ENCODE measurements at regions not wholly inside any gene's neighbourhood (a gene's known extent, or its start where the extent isn't known, plus 50 kb on each side); places are given as distances from the start of the nearest gene placed in this dataset.

DNA sequence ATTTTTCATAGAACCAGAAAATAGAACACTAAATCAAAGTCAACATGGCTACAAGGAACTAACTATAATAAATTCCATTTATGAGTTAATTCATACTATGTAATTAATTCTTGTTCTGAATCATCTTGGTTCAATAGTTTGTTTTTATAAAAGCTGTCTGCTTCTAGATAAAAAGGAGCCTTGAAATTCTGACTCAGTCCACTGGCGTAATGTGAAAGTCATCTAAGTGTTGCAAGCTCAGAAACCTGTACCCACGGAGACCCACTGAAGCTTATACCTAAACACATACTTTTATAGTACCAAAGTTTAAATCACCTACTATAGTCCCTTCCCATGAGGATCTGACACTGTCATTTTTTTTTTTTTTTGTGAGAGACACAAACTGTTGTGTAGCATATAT lies 489.4 kb downstream of the SEMA3D start:
- Histone ChIP-seq H3K36me3 (ENCODE audit: control insufficient read depth, insufficient read depth, low read length) (no peaks in the 10 kb centered on the region), H3K27me3 (replicated peaks; ENCODE audit: control insufficient read depth, insufficient read depth, low read length) (no peaks in the 10 kb centered on the region), H3K4me3 (replicated peaks; ENCODE audit: low read depth, low read length) (no peak overlapping the region)
- TF ChIP-seq, protein P1, sequence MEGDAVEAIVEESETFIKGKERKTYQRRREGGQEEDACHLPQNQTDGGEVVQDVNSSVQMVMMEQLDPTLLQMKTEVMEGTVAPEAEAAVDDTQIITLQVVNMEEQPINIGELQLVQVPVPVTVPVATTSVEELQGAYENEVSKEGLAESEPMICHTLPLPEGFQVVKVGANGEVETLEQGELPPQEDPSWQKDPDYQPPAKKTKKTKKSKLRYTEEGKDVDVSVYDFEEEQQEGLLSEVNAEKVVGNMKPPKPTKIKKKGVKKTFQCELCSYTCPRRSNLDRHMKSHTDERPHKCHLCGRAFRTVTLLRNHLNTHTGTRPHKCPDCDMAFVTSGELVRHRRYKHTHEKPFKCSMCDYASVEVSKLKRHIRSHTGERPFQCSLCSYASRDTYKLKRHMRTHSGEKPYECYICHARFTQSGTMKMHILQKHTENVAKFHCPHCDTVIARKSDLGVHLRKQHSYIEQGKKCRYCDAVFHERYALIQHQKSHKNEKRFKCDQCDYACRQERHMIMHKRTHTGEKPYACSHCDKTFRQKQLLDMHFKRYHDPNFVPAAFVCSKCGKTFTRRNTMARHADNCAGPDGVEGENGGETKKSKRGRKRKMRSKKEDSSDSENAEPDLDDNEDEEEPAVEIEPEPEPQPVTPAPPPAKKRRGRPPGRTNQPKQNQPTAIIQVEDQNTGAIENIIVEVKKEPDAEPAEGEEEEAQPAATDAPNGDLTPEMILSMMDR (IDR thresholded peaks at IDR 0.05; ENCODE audit: insufficient read depth, low read length, poor library complexity, severe bottlenecking), result no peak
- no peak for DNase-seq (ENCODE audit: extremely low read depth, insufficient read length)

DNA sequence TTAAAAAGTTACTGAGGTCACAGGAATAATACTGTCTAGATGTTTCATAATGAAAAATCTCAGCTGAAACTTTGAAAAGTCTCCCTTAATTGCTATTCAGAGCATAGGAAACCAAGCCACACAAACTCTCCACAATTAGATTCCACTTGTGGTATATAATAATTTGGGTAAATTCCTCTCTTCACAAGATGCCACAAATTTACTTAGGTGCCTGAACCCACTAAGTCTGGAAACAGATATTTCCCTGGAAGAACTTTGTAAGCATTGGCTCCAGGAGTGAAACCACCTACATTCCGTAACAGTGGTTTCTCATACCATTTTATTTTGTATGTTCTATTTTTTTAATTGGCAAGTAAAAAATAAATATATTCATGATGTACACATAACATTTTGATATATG lies 493.4 kb downstream of the SEMA3D start:
- H3K27me3 ChIP-seq (replicated peaks; ENCODE audit: control insufficient read depth, insufficient read depth, low read length), result no peaks in the 10 kb centered on the region
- H3K36me3 ChIP-seq (ENCODE audit: control insufficient read depth, insufficient read depth, low read length), result no peaks in the 10 kb centered on the region
- DNase-seq (ENCODE audit: extremely low read depth, insufficient read length), result no peak
- no peak overlapping the region for H3K4me3 ChIP-seq (replicated peaks; ENCODE audit: low read depth, low read length)
- TF ChIP-seq, protein P1 (IDR thresholded peaks at IDR 0.05; ENCODE audit: insufficient read depth, low read length, poor library complexity, severe bottlenecking), result no peak

DNA sequence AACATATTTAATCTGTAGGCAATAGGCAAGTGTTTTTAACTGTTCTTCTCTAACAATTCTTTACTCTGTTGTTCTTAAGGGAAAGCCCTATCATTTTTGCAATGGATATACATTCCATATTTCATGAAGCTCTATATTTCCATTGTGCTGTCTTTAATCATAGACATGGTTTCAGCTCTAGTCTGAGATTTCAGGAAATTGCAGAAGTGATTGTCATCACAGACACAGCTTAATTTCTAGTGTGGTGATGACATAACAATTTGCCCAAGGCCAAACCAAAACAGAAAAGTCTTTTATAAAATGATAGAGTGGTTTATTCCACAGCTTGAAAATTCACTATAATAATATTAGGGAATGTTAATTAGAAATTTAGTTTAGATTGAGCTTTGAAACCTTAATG lies 494.1 kb upstream of the SEMA3A start:
- DNase-seq (ENCODE audit: extremely low read depth, insufficient read length), result no peak
- Histone ChIP-seq H3K27me3 (replicated peaks; ENCODE audit: control insufficient read depth, insufficient read depth, low read length) (no peaks in the 10 kb centered on the region), H3K4me3 (replicated peaks; ENCODE audit: low read depth, low read length) (no peak overlapping the region), H3K36me3 (ENCODE audit: control insufficient read depth, insufficient read depth, low read length) (no peaks in the 10 kb centered on the region)
- TF ChIP-seq, protein P1 (IDR thresholded peaks at IDR 0.05; ENCODE audit: insufficient read depth, low read length, poor library complexity, severe bottlenecking), result no peak

DNA sequence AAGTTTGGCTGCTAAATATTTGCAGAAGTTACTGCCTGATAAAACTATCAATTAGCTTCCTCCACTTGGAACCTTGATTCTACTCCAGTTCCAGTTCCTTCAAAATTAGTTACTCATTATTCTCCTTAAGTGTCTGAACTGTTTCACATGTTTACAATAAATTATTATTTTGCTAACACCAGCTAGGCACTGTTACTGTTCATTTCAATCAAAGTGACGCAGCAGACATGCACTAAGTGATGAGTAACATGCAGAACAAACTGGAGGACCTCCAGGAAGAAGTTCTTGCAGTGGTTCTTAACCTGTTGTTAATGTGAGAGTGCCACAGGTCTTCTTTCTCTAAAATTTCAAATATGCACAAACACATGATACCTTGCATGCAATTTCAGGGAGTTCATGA lies 491.8 kb upstream of the SEMA3A start:
- DNase-seq (ENCODE audit: extremely low read depth, insufficient read length), result no peak
- Histone ChIP-seq H3K36me3 (ENCODE audit: control insufficient read depth, insufficient read depth, low read length) (no peaks in the 10 kb centered on the region), H3K27me3 (replicated peaks; ENCODE audit: control insufficient read depth, insufficient read depth, low read length) (no peaks in the 10 kb centered on the region), H3K4me3 (replicated peaks; ENCODE audit: low read depth, low read length) (no peak overlapping the region)
- TF ChIP-seq, protein P1 (IDR thresholded peaks at IDR 0.05; ENCODE audit: insufficient read depth, low read length, poor library complexity, severe bottlenecking), result no peak

DNA sequence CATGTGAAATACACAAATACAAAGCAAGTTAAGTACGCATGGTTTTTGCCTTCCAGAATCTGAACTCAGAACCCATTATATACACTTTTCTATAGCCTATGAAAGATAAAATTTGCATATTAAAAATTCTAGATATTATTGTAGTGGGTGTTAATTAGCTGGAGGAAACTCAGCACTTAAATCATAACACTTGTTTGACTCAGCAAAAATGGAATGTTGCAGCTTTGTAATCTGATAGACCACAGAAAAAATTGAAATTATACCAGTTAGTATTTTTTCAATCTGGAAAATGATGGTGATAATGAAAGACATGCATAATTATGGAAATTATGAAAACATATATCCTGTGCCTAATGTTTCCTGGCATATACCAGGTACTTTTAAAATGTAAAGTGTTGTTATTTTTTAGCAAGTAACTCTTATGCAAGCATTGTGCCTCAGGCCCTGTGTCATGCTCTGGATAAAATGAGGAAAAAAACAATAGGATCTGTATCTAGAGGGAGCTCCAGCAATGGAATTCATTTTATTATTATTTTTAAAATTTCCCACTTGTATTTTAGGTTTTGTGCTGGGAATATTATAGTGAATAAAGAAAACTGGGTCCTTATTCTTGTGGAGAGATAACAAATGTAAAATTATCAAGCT lies 490.4 kb upstream of the SEMA3A start:
- H3K4me3 ChIP-seq (replicated peaks; ENCODE audit: low read depth, low read length), result no peak overlapping the region
- TF ChIP-seq, protein P1 (IDR thresholded peaks at IDR 0.05; ENCODE audit: insufficient read depth, low read length, poor library complexity, severe bottlenecking), result no peak
- no peaks in the 10 kb centered on the region for H3K27me3 ChIP-seq (replicated peaks; ENCODE audit: control insufficient read depth, insufficient read depth, low read length)
- DNase-seq (ENCODE audit: extremely low read depth, insufficient read length), result no peak
- H3K36me3 ChIP-seq (ENCODE audit: control insufficient read depth, insufficient read depth, low read length), result no peaks in the 10 kb centered on the region

DNA sequence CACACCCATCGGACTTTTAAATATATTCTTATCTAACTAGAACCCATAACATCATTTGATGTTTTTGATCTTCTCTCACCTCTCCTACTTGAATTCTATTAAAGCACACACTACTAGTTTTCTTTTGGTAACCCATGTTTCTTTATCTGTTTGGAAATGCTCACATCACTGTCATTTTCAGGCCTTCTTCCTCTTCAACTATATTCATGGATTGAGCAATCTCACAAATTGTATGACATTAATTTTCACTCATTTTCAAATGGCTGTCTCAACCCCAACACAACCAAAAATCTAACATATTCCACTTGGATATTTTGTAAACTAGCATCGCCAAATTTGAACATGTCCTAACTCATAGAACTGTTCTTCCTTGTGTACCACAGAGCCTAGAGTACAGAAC lies 488.0 kb upstream of the SEMA3A start:
- Histone ChIP-seq H3K36me3 (ENCODE audit: control insufficient read depth, insufficient read depth, low read length) (no peaks in the 10 kb centered on the region), H3K4me3 (replicated peaks; ENCODE audit: low read depth, low read length) (no peak overlapping the region), H3K27me3 (replicated peaks; ENCODE audit: control insufficient read depth, insufficient read depth, low read length) (no peaks in the 10 kb centered on the region)
- TF ChIP-seq, protein P1 (IDR thresholded peaks at IDR 0.05; ENCODE audit: insufficient read depth, low read length, poor library complexity, severe bottlenecking), result no peak
- DNase-seq (ENCODE audit: extremely low read depth, insufficient read length), result no peak
